HCT116 (cell line): ENCODE measurements at regions not wholly inside any gene's neighbourhood (a gene's known extent, or its start where the extent isn't known, plus 50 kb on each side); places are given as distances from the start of the nearest gene placed in this dataset.

Experiments
- ATAC-seq: fragments of 200-7000 bp; cut with Tn5 transposase; 2 replicates; pipeline ENCODE4 v1.9.1; 2020; ENCODE audit warnings: mild to moderate bottlenecking, moderate library complexity
- BruUV-seq: library from RNA; stranded (reverse); fragments of 400-500 nt; replicated peaks from 2 replicates; lab custom pipeline; 2021; lab: Mats Ljungman, UMichigan
- CTCF ChIA-PET: fragments of 300-600 bp; sonication (Branson Sonifier 250); formaldehyde crosslinking; loops from one replicate; lab custom pipeline; 2021; ENCODE audit warnings: antibody characterized with exemption; lab: Charles Lee
- POLR2A ChIA-PET: fragments of 300-600, 350-600 bp; sonication (Branson Sonifier 250); formaldehyde crosslinking; loops from one replicate; lab custom pipeline; 2021; ENCODE audit warnings: antibody characterized with exemption; lab: Charles Lee
- RAD21 ChIA-PET, 2 experiments: fragments of 300-600 bp; sonication (Branson Sonifier 250); formaldehyde crosslinking; loops; one replicate each; lab custom pipeline; 2023; ENCODE audit warnings: low total read pairs in 2 of 2; ENCODE audit not compliant: uncharacterized antibody in 2 of 2, unreplicated experiment in 2 of 2, low non-redundant PET in 1 of 2; lab: Charles Lee
- DNase-seq: peaks from one replicate; pipeline ENCODE4 v3.0.0-alpha.2; 2010; ENCODE audit warnings: low read depth, low spot score
- H2AFZ ChIP-seq: fragments of 200-600 bp; shearing (Covaris generic), sonication (generic); 2 replicates; pipeline ENCODE4 v1.6.1; 2017; ENCODE audit warnings: low read depth, mixed run types, mixed read lengths, antibody characterized with exemption, low read length; ENCODE audit not compliant: poor library complexity, severe bottlenecking
- H3K27ac ChIP-seq: 2 replicates; pipeline ENCODE4 v1.5.1; 2012; ENCODE audit warnings: low read depth, low read length
- H3K27me3 ChIP-seq: fragments of 200-600 bp; sonication (generic); 2 replicates; pipeline ENCODE4 v1.6.1; 2016; ENCODE audit warnings: mixed run types, low read length, mixed read lengths; ENCODE audit not compliant: insufficient read depth
- H3K36me3 ChIP-seq, 2 experiments: fragments of 200-500 bp in 1 of 2; fragments of 200-600 bp in 1 of 2; sonication (Bioruptor generic) in 1 of 2; sonication (generic) in 1 of 2; 2 replicates each; pipeline versions ENCODE4 v1.5.1 to v1.6.1; 2014 to 2016; ENCODE audit warnings: low read length in 2 of 2, inconsistent platforms in 1 of 2, mixed read lengths in 1 of 2, mixed run types in 1 of 2; ENCODE audit not compliant: insufficient read depth in 2 of 2, control insufficient read depth in 1 of 2
- H3K4me1 ChIP-seq, 2 experiments: fragments of 200-600 bp in 1 of 2; sonication (generic) in 1 of 2; 2 replicates each; pipeline versions ENCODE4 v1.5.1 to v1.6.1; 2012 to 2017; ENCODE audit warnings: low read length in 2 of 2, inconsistent platforms in 1 of 2, mild to moderate bottlenecking in 1 of 2, mixed read lengths in 1 of 2, mixed run types in 1 of 2, moderate library complexity in 1 of 2; ENCODE audit not compliant: insufficient read depth in 2 of 2, control insufficient read depth in 1 of 2
- H3K4me2 ChIP-seq: fragments of 200-600 bp; sonication (generic); 2 replicates; pipeline ENCODE4 v1.6.1; 2017; ENCODE audit warnings: mixed run types, low read length, mixed read lengths
- H3K4me3 ChIP-seq, 2 experiments: fragments of 200-600 bp in 1 of 2; sonication (generic) in 1 of 2; replicated peaks in 1 of 2; 2 replicates each; pipeline ENCODE4 v1.5.1; 2011 to 2016; ENCODE audit warnings: low read length in 2 of 2, control low read depth in 1 of 2, low read depth in 1 of 2, mild to moderate bottlenecking in 1 of 2, mixed read lengths in 1 of 2, mixed run types in 1 of 2
- H3K79me2 ChIP-seq: fragments of 200-600 bp; sonication (generic); 2 replicates; pipeline ENCODE4 v1.6.1; 2017; ENCODE audit warnings: mild to moderate bottlenecking, mixed run types, low read length, moderate library complexity, mixed read lengths; ENCODE audit not compliant: insufficient read depth
- H3K9ac ChIP-seq: fragments of 200-600 bp; sonication (generic); 2 replicates; pipeline ENCODE4 v1.6.1; 2016; ENCODE audit warnings: low read length, mixed read lengths
- H3K9me2 ChIP-seq: fragments of 200-600 bp; sonication (generic), shearing (Covaris generic); 2 replicates; pipeline ENCODE4 v1.6.1; 2017; ENCODE audit warnings: mixed run types, mild to moderate bottlenecking, moderate library complexity; ENCODE audit not compliant: insufficient read depth
- H3K9me3 ChIP-seq, 2 experiments: fragments of 200-500 bp in 1 of 2; fragments of 200-600 bp in 1 of 2; sonication (Bioruptor generic) in 1 of 2; sonication (generic) in 1 of 2; 2 replicates each; pipeline ENCODE4 v1.6.1; 2014 to 2017; ENCODE audit warnings: low read length in 2 of 2, mixed read lengths in 2 of 2, inconsistent platforms in 1 of 2, low read depth in 1 of 2, mild to moderate bottlenecking in 1 of 2, mixed run types in 1 of 2, moderate library complexity in 1 of 2; ENCODE audit not compliant: control insufficient read depth in 1 of 2, insufficient read depth in 1 of 2
- H4K20me1 ChIP-seq: fragments of 200-600 bp; sonication (generic), shearing (Covaris generic); 2 replicates; pipeline ENCODE4 v1.6.1; 2017; ENCODE audit warnings: mixed run types, mild to moderate bottlenecking, moderate library complexity; ENCODE audit not compliant: insufficient read depth
- CBX3 ChIP-seq: IDR thresholded peaks from 2 replicates; pipeline ENCODE4 v1.6.1; 2012; ENCODE audit warnings: low read depth
- CEBPB ChIP-seq: IDR thresholded peaks from 2 replicates; pipeline ENCODE4 v1.6.1; 2012; ENCODE audit warnings: low read depth
- ELF1 ChIP-seq: IDR thresholded peaks from 2 replicates; pipeline ENCODE4 v1.6.1; 2012; ENCODE audit warnings: low read depth, borderline replicate concordance
- JUND ChIP-seq: IDR thresholded peaks from 2 replicates; pipeline ENCODE4 v1.6.1; 2012
- POLR2A ChIP-seq: IDR thresholded peaks from 2 replicates; pipeline ENCODE4 v1.7.0; 2011; ENCODE audit warnings: borderline replicate concordance; ENCODE audit not compliant: insufficient read depth, insufficient read length; ENCODE audit errors: extremely low read depth
- SP1 ChIP-seq: IDR thresholded peaks from 2 replicates; pipeline ENCODE4 v1.6.1; 2012; ENCODE audit warnings: low read depth
- SRF ChIP-seq: IDR thresholded peaks from 2 replicates; pipeline ENCODE4 v1.6.1; 2012; ENCODE audit warnings: low read depth
- YY1 ChIP-seq: IDR thresholded peaks from 2 replicates; pipeline ENCODE4 v1.6.1; 2011; ENCODE audit warnings: low read length, low read depth, moderate library complexity, mild to moderate bottlenecking; ENCODE audit not compliant: insufficient replicate concordance; ENCODE audit errors: extremely low read depth
- ZNF274 ChIP-seq: fragments of 200-500 bp; sonication (Bioruptor generic); IDR thresholded peaks from 2 replicates; pipeline ENCODE4 v1.6.1; 2014; ENCODE audit warnings: mild to moderate bottlenecking, low read depth, low read length, inconsistent platforms
- intact Hi-C: fragments of 100-400 bp; cut with micrococcal nuclease; formaldehyde crosslinking; loops from 2 replicates; pipeline ENCODE4 v1.10.0; 2022
- TF ChIP-seq, protein P1 (sequence below): IDR thresholded peaks from 2 replicates; pipeline ENCODE4 v1.6.1; 2012; ENCODE audit warnings: low read depth
- TF ChIP-seq, protein P2 (sequence below): IDR thresholded peaks from 2 replicates; pipeline ENCODE4 v1.6.1; 2012
- TF ChIP-seq, protein P3 (sequence below): IDR thresholded peaks from 2 replicates; pipeline ENCODE4 v1.6.1; 2012

DNA sequence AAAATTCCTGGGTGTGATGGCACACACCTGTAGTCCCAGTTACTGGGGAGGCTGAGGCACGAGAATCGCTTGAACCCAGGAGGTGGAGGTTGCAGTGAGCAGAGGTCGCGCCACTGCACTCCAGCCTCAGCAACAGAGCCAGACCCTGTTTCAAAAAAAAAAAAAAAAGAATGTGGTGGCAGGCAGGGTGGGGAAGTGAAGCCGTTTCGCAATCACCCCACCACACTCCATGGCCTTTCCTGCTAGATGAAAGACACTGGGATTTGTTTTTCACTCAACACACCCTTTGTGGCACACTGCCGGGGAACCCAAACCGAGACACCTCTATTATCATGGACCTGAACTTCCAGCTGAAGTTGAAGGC is 172.4 kb upstream of the IQSEC1 start:
- no peak for ATAC-seq
- no peak for DNase-seq
- Histone ChIP-seq H3K4me3 (no peak overlapping the region), H3K27ac (no peak overlapping the region), H3K9ac (no peak overlapping the region), H3K9me3 (no peaks in the 10 kb centered on the region), H3K4me2 (peak overlapping the region; percentile 50; the same call in 1 of the 2 replicates), H4K20me1 (no peaks in the 10 kb centered on the region), H3K36me3 (no peaks in the 10 kb centered on the region), H3K4me1 (peaks cover 2 to 13% of the 10 kb centered on the region in 2 experiments; a peak in 2 of 4 replicates), H2AFZ (no peak overlapping the region), H3K9me2 (no peaks in the 10 kb centered on the region), H3K27me3 (no peaks in the 10 kb centered on the region), H3K79me2 (no peaks in the 10 kb centered on the region)
- TF ChIP-seq, protein P1, sequence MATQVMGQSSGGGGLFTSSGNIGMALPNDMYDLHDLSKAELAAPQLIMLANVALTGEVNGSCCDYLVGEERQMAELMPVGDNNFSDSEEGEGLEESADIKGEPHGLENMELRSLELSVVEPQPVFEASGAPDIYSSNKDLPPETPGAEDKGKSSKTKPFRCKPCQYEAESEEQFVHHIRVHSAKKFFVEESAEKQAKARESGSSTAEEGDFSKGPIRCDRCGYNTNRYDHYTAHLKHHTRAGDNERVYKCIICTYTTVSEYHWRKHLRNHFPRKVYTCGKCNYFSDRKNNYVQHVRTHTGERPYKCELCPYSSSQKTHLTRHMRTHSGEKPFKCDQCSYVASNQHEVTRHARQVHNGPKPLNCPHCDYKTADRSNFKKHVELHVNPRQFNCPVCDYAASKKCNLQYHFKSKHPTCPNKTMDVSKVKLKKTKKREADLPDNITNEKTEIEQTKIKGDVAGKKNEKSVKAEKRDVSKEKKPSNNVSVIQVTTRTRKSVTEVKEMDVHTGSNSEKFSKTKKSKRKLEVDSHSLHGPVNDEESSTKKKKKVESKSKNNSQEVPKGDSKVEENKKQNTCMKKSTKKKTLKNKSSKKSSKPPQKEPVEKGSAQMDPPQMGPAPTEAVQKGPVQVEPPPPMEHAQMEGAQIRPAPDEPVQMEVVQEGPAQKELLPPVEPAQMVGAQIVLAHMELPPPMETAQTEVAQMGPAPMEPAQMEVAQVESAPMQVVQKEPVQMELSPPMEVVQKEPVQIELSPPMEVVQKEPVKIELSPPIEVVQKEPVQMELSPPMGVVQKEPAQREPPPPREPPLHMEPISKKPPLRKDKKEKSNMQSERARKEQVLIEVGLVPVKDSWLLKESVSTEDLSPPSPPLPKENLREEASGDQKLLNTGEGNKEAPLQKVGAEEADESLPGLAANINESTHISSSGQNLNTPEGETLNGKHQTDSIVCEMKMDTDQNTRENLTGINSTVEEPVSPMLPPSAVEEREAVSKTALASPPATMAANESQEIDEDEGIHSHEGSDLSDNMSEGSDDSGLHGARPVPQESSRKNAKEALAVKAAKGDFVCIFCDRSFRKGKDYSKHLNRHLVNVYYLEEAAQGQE: no peak
- TF ChIP-seq JUND: no peak
- POLR2A ChIA-PET: no interaction called here
- RAD21 ChIA-PET: no interaction called here
- BruUV-seq: no TSS peak
- CTCF ChIA-PET: no interaction called here
- intact Hi-C loops: no loop called here

DNA sequence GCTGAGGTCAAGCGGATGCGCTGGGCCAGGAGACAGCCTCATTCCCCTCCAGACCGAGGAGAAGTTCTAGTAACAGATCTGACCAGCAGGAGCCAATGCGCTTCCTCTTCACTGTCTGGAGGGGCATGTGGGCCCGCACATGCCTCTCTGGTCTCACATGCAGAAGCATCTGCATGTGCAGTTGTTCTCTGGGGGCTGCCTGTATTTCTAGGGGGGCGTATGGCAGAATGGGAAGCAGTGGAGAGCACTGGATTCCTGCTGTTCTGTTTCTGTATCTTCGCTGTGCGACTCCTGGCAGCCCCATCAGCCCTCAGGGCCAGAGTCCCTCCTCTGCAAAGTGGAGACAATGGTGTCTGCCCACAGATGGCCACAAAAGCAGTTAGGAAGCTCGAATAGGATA is 170.4 kb upstream of the IQSEC1 start:
- ATAC-seq (no peak), DNase-seq (no peak)
- Histone ChIP-seq H3K27me3 (no peaks in the 10 kb centered on the region), H3K9ac (no peak overlapping the region), H3K27ac (no peak overlapping the region), H3K9me3 (no peaks in the 10 kb centered on the region), H3K4me1 (peaks cover 2 to 13% of the 10 kb centered on the region in 2 experiments; a peak in 2 of 4 replicates), H3K9me2 (no peaks in the 10 kb centered on the region), H4K20me1 (no peaks in the 10 kb centered on the region), H3K4me3 (no peak overlapping the region), H2AFZ (no peak overlapping the region), H3K4me2 (no peak overlapping the region), H3K36me3 (no peaks in the 10 kb centered on the region), H3K79me2 (no peaks in the 10 kb centered on the region)
- BruUV-seq: no TSS peak
- no peak for TF ChIP-seq ELF1
- TF ChIP-seq CEBPB: no peak
- TF ChIP-seq, protein P1: no peak
- TF ChIP-seq YY1: no peak
- TF ChIP-seq, protein P2, sequence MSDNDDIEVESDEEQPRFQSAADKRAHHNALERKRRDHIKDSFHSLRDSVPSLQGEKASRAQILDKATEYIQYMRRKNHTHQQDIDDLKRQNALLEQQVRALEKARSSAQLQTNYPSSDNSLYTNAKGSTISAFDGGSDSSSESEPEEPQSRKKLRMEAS: no peak
- no peak for TF ChIP-seq CBX3
- no peak for TF ChIP-seq SP1
- no peak for TF ChIP-seq ZNF274
- no peak for TF ChIP-seq POLR2A
- TF ChIP-seq SRF: no peak
- TF ChIP-seq, protein P3, sequence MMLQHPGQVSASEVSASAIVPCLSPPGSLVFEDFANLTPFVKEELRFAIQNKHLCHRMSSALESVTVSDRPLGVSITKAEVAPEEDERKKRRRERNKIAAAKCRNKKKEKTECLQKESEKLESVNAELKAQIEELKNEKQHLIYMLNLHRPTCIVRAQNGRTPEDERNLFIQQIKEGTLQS: no peak
- ChIA-PET CTCF (no interaction called here), RAD21 (no interaction called here), POLR2A (no interaction called here)
- intact Hi-C loops: no loop called here
